Aorta (tissue), 5 donors: ENCODE measurements at regions not wholly inside any gene's neighbourhood (a gene's known extent, or its start where the extent isn't known, plus 50 kb on each side); places are given as distances from the start of the nearest gene placed in this dataset.

Source experiments
- ATAC-seq: fragments of 200-7000 bp; cut with Tn5 transposase; one replicate; pipeline ENCODE4 v1.9.1; 2022; ENCODE audit warnings: moderate library complexity; ENCODE audit not compliant: low FRiP score
- DNase-seq, 2 donors: peaks; one replicate each; pipeline ENCODE4 v3.0.0-alpha.2; 2020
- H3K27ac ChIP-seq, 2 donors: one replicate each; pipeline ENCODE4 v1.5.1; 2013; ENCODE audit warnings: low read length in 2 of 2, mild to moderate bottlenecking in 2 of 2, moderate library complexity in 2 of 2, control low read depth in 1 of 2, inconsistent platforms in 1 of 2, low read depth in 1 of 2
- H3K27me3 ChIP-seq, 2 donors: one replicate each; pipeline ENCODE4 v1.6.1; 2013; ENCODE audit warnings: control low read depth in 1 of 2, low read length in 1 of 2, mild to moderate bottlenecking in 1 of 2, moderate library complexity in 1 of 2; ENCODE audit not compliant: insufficient read depth in 2 of 2, control insufficient read depth in 1 of 2
- H3K36me3 ChIP-seq, 2 donors: one replicate each; pipeline ENCODE4 v1.6.1; 2013; ENCODE audit warnings: control low read depth in 1 of 2, low read length in 1 of 2, mild to moderate bottlenecking in 1 of 2; ENCODE audit not compliant: insufficient read depth in 2 of 2, control insufficient read depth in 1 of 2
- H3K4me1 ChIP-seq, 2 donors: one replicate each; pipeline ENCODE4 v1.6.1; 2013; ENCODE audit warnings: low read length in 2 of 2, control low read depth in 1 of 2, mild to moderate bottlenecking in 1 of 2, moderate library complexity in 1 of 2; ENCODE audit not compliant: insufficient read depth in 2 of 2, control insufficient read depth in 1 of 2
- H3K4me3 ChIP-seq, 2 donors: one replicate each; pipeline ENCODE4 v1.5.1; 2013; ENCODE audit warnings: low read length in 2 of 2, control low read depth in 1 of 2, mild to moderate bottlenecking in 1 of 2
- H3K9me3 ChIP-seq: one replicate; pipeline ENCODE4 v1.6.1; 2013; ENCODE audit warnings: mild to moderate bottlenecking, low read length; ENCODE audit not compliant: control insufficient read depth
- WGBS, 2 donors: extraction: QIAGEN DNeasy Blood & Tissue Kit; methylation state at CpG; one replicate each; pipeline ENCODE4 v1.1.7; 2013; 5-methylcytosine and 5-hydroxymethylcytosine counted together
- intact Hi-C, 2 donors: fragments of 100-400 bp; cut with DNase I; formaldehyde crosslinking; loops; one replicate each; pipeline versions ENCODE4 v1.14.2 to v1.15.0; 2022
- donor health status: healthy with polysubstance abuse.
- donor health status: Bipolar disorder and iron deficiency.
- donor health status: DM: no; HTN: no; CAD: no.
- donor health status: DM: no; HTN: no; CAD: no.
- donor health status: DM: yes; HTN: yes; CAD: no.

DNA sequence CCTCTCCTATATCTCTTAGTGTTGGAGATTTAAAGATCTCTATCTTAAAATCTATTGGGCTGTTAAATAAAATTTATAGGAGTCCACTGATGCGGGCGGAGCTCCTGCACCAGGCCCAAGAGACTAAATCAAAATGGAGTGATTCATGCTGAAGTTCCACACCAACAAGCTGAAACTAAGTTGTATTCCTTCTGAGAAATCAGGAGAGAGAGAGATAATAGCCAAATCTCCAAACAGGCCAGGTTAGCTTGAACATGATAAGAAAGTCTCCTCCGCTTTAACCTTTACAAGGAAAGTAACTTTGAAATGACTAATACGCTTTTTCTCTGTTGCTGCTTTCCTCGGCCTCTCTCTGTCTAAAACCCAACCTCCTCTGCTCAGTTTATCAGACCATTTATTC, 241.9 kb upstream of the NBEA start:
- intact Hi-C loops: no loop called here
- H3K27ac ChIP-seq: no peak overlapping the region
- no peaks in the 10 kb centered on the region for H3K27me3 ChIP-seq
- H3K36me3 ChIP-seq: no peaks in the 10 kb centered on the region
- DNase-seq: no peak
- ATAC-seq: no peak
- H3K4me1 ChIP-seq: no peaks in the 10 kb centered on the region
- no peak overlapping the region for H3K4me3 ChIP-seq
- no peaks in the 10 kb centered on the region for H3K9me3 ChIP-seq
- 97 to 98% methylated on average over 5 of the region's 5 CpGs for WGBS, 2 donors

DNA sequence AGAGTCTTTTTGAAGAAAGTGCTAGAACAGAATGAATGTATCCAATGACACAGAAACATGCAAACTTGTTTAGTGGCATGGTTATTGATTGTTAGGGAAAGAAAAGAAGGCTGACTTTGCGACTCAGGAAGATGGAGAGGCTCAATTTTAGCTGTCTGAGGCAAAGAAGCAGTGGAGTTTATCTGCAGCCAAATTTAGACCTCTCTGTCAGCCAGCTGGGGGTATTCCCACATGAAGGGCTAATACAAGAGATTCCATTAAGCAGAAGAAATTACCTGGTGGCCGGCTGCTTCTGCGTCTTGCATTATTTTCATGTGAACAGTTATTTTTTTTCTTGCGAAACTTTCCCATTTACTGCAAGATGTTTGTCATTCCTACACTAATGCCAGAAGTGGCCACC, 240.2 kb upstream of the NBEA start:
- 93 to 94% methylated on average over 4 of the region's 4 CpGs for WGBS, 2 donors

GRCh38 chr13:34708566-34709313, 233.3 kb upstream of the NBEA start:
- 6 to 11% methylated on average over 1 of the region's 1 CpG for WGBS, 2 donors
- ATAC-seq (no peak), DNase-seq (no peak)

More for the DNA sequence above, 240.2 kb upstream of the NBEA start:
- DNase-seq (no peak), ATAC-seq (no peak)
- Histone ChIP-seq H3K4me3 (no peak overlapping the region), H3K4me1 (no peaks in the 10 kb centered on the region), H3K9me3 (no peaks in the 10 kb centered on the region), H3K27me3 (no peaks in the 10 kb centered on the region), H3K27ac (no peak overlapping the region), H3K36me3 (no peaks in the 10 kb centered on the region)
- intact Hi-C loops: no loop called here

DNA sequence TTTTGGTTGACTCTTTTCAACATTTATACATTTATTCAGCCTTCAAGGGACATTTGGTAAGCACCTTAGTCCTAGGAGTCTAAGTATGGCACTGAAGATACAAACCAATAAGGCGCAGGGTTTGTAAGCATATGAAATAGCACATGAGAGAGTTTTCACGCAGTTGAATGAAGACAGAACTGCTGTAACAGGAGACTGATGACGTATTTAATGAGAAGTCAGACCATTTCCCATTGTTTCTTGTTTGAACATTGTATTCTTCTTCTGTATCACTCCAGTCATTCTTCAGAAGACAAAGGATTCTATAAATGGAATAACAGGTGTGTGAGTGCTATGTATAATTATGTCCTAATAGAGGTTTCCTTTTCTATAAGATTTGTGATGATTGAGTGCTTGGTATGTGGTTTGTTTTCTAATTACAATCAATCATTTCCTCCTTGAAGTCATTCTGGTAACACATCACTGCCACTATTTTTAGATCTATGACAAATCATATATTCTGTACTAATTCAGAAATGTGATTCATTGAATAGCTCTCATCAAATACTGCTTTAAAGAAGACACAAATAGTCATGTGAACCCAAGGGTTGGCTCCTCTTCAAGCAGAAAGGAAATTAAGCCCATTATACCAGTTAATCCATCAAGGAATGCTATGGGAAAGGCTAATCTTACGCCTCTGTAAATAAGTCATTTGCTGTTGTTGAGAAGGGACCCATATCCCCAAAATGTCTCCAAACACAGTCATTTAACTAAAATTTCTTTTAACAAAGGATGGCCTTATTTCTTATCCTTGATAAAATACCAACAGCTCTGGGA, 222.8 kb upstream of the NBEA start:
- DNase-seq: no peak
- intact Hi-C loops: no loop called here
- Histone ChIP-seq H3K27ac (no peak overlapping the region), H3K4me1 (no peaks in the 10 kb centered on the region), H3K27me3 (no peaks in the 10 kb centered on the region), H3K9me3 (peaks cover 3% of the 10 kb centered on the region), H3K4me3 (no peak overlapping the region), H3K36me3 (no peaks in the 10 kb centered on the region)
- WGBS, 2 donors: 86 to 91% methylated on average over 4 of the region's 4 CpGs
- no peak for ATAC-seq

More at GRCh38 chr13:34708566-34709313, 233.3 kb upstream of the NBEA start:
- no peaks in the 10 kb centered on the region for H3K27me3 ChIP-seq
- H3K27ac ChIP-seq: no peak overlapping the region
- H3K4me1 ChIP-seq: no peaks in the 10 kb centered on the region
- H3K36me3 ChIP-seq: no peaks in the 10 kb centered on the region
- intact Hi-C loops: no loop called here
- peaks cover 1% of the 10 kb centered on the region for H3K9me3 ChIP-seq
- no peak overlapping the region for H3K4me3 ChIP-seq

DNA sequence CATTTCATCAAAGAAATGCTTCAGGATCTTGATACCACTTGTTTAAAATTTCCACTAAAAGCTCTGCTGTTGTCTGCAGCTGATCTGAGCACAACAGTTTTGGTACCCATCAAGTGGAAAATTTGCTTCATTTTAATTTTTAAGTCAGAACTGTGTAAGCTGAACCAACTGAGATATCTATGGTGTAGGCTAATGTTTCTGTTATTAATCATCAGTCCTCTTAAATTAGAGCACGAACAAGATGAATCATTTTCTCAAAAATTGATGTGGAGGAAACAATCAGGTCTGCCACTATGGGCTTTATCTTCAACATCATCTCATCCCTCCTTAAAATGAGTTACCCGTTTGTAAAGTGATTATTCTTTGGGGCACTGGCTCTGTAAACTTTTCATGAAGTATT, 221.5 kb upstream of the NBEA start:
- WGBS, 2 donors: 31 to 58% methylated on average over 2 of the region's 2 CpGs
- no peak for DNase-seq
- Histone ChIP-seq H3K4me1 (no peaks in the 10 kb centered on the region), H3K36me3 (no peaks in the 10 kb centered on the region), H3K27me3 (no peaks in the 10 kb centered on the region), H3K4me3 (no peak overlapping the region), H3K27ac (no peak overlapping the region), H3K9me3 (peaks cover 2% of the 10 kb centered on the region)
- ATAC-seq: no peak
- intact Hi-C loops: no loop called here

DNA sequence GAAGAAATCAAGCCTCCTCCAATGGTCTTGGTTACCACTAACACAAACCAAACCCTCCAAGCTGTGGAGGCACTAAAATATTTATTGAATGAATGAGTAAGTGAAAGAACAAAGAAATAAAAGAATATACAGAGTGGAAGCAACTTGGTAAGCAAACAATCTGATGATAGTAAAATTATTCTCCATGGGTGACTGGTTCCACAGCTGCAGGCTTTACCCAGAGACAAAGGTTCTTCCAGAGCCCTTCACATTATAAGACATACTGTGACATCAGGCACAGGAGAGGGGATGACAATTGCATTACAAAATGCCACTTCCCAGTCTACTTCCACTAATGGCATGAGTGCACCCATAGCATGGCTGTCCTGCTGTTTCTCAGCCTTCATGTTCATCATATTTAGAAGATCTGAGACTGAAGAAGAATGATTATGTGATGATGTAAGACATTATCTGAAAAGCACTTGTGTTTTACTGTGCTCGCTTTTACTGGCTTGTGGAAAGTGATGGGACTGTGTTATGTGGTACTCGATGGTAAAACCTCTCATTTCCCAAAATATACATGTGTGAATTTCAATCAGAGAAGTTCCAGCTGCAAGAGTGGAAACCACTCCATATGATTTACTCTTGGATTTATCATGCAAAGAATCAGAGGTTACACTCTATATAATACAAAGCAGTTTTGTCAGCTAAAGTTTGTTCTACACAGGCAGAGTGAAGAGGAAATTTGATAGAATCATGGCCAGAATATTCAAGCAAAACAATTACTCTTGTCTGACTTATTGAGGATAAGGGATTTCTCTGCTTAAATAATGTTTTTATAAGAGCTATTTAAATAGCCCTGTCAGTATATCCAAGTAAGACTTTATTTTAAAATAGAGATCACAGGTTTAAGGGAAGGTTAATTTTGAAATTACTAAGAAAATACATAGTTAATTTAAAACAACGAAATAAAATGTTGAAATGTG, 220.2 kb upstream of the NBEA start:
- no peaks in the 10 kb centered on the region for H3K36me3 ChIP-seq
- ATAC-seq (no peak), DNase-seq (no peak)
- WGBS, 2 donors: 16 to 21% methylated on average over 3 of the region's 3 CpGs
- H3K4me1 ChIP-seq: no peaks in the 10 kb centered on the region
- H3K27ac ChIP-seq: no peak overlapping the region
- H3K9me3 ChIP-seq: peaks cover 2% of the 10 kb centered on the region
- no peak overlapping the region for H3K4me3 ChIP-seq
- intact Hi-C loops: no loop called here
- H3K27me3 ChIP-seq: no peaks in the 10 kb centered on the region

- H3K9me3 ChIP-seq: peaks cover 2% of the 10 kb centered on the region
- ATAC-seq: no peak
- no peaks in the 10 kb centered on the region for H3K4me1 ChIP-seq
- DNase-seq: no peak
- H3K27ac ChIP-seq: no peak overlapping the region
- H3K27me3 ChIP-seq: no peaks in the 10 kb centered on the region
- H3K36me3 ChIP-seq: no peaks in the 10 kb centered on the region
- intact Hi-C loops: no loop called here
- H3K4me3 ChIP-seq: no peak overlapping the region
Observed at GRCh38 chr13:34722922-34723321, 219.1 kb upstream of the NBEA start.

GRCh38 chr13:34730961-34731360, 211.1 kb upstream of the NBEA start:
- WGBS, 2 donors: 90 to 94% methylated on average over 2 of the region's 2 CpGs

More at GRCh38 chr13:34730961-34731360, 211.1 kb upstream of the NBEA start:
- no peak for ATAC-seq
- no peak overlapping the region for H3K4me3 ChIP-seq
- H3K27ac ChIP-seq: no peak overlapping the region
- H3K4me1 ChIP-seq: no peaks in the 10 kb centered on the region
- DNase-seq: no peak
- H3K27me3 ChIP-seq: no peaks in the 10 kb centered on the region
- intact Hi-C loops: no loop called here
- peaks cover 1% of the 10 kb centered on the region for H3K9me3 ChIP-seq
- no peaks in the 10 kb centered on the region for H3K36me3 ChIP-seq
